Motor neuron (in vitro differentiated cells): ENCODE measurements at regions not wholly inside any gene's neighbourhood (a gene's known extent, or its start where the extent isn't known, plus 50 kb on each side); places are given as distances from the start of the nearest gene placed in this dataset.

Experiments used
- ATAC-seq, 8 experiments: fragments of 200-7000 bp; cut with Tn5 transposase; replicated peaks in 6 of 8; 2 replicates each; pipeline ENCODE4 v1.8.0; 2021; ENCODE audit warnings: mild to moderate bottlenecking in 8 of 8, moderate library complexity in 8 of 8
- H3K27ac ChIP-seq, 2 donors: fragments of 250-450 bp; sonication (Bioruptor Pico); 2 replicates each; pipeline ENCODE4 v1.9.0; 2021; ENCODE audit warnings: antibody characterized with exemption in 2 of 2, mild to moderate bottlenecking in 2 of 2, moderate library complexity in 1 of 2
- H3K4me1 ChIP-seq, 2 donors: fragments of 250-450 bp; sonication (Bioruptor Pico); replicated peaks in 1 of 2; 2 replicates each; pipeline ENCODE4 v1.6.1; 2021; ENCODE audit warnings: antibody characterized with exemption in 2 of 2, mild to moderate bottlenecking in 2 of 2, moderate library complexity in 1 of 2
- H3K4me3 ChIP-seq, 5 donors: fragments of 250-450 bp; sonication (Bioruptor Pico); 2 replicates each; pipeline ENCODE4 v1.9.0; 2021; ENCODE audit warnings: antibody characterized with exemption in 5 of 5, mild to moderate bottlenecking in 5 of 5, moderate library complexity in 4 of 5
- WGBS, 10 experiments: fragments of 450-650 bp; shearing (Covaris generic); methylation state at CpG; one replicate each; pipeline ENCODE4 v1.0.0; 2022; 5-methylcytosine and 5-hydroxymethylcytosine counted together
- in situ Hi-C, 9 experiments: fragments of 400-800 bp; cut with MboI; loops; one replicate each; pipeline ENCODE4 v1.15.0; 2021; ENCODE audit warnings: low sequenced_read_pairs in 9 of 9, low pct_unique_long_range_greater_than_20kb in 2 of 9; ENCODE audit not compliant: unreplicated experiment in 9 of 9

GRCh38 chr1:82718719-82719419 is 918.1 kb downstream of the ADGRL2 start:
- Histone ChIP-seq H3K4me1 (no peaks in the 10 kb centered on the region), H3K4me3 (no peak overlapping the region), H3K27ac (no peak overlapping the region)
- WGBS, 10 experiments = 0 to 100% (median 71%) methylated on average over 1 of the region's 1 CpG; no CpG with 5 or more reads in 1 of the 10 experiments
- in situ Hi-C loops = no loop called here
- no peak for ATAC-seq

- H3K4me3 ChIP-seq = no peak overlapping the region
- ATAC-seq = no peak
- H3K27ac ChIP-seq = no peak overlapping the region
- in situ Hi-C loops = no loop called here
- H3K4me1 ChIP-seq = no peaks in the 10 kb centered on the region
Measured at GRCh38 chr1:82710091-82710490, 909.4 kb downstream of the ADGRL2 start.

- H3K4me1 ChIP-seq = no peaks in the 10 kb centered on the region
- no peak for ATAC-seq
- in situ Hi-C loops = no loop called here
- H3K4me3 ChIP-seq = no peak overlapping the region
- 11 to 100% (median 71%) methylated on average over 1 of the region's 1 CpG; no CpG with 5 or more reads in 1 of the 10 experiments for WGBS, 10 experiments
- no peak overlapping the region for H3K27ac ChIP-seq
Measured at GRCh38 chr1:82707681-82708080, 906.9 kb downstream of the ADGRL2 start.

GRCh38 chr1:82706741-82707140 is 906.0 kb downstream of the ADGRL2 start:
- Histone ChIP-seq H3K27ac (no peak overlapping the region), H3K4me3 (no peak overlapping the region), H3K4me1 (no peaks in the 10 kb centered on the region)
- in situ Hi-C loops = no loop called here
- no peak for ATAC-seq
- 63 to 100% (median 94%) methylated on average over 1 to 2 of the region's 2 CpGs; no CpG with 5 or more reads in 1 of the 10 experiments for WGBS, 10 experiments

DNA sequence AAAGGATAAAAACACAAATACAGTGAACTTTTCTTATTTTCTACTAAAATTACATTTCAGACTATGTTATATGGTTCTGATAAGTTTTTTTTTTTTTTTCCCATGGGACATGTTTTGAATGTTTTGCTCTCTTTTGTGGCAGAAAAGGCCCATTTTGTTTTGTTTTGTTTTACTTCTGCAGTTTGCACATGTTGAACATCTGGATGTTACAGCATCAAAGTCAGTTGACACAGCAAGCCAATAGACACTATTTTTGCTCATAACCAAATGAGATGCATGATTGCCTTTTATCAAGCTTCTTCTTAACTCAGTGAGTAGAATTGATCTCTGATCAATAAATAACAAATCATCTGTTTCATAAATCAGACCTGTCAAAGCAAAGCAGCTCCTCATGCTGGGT is 904.2 kb downstream of the ADGRL2 start:
- Histone ChIP-seq H3K27ac (no peak overlapping the region), H3K4me3 (no peak overlapping the region), H3K4me1 (no peaks in the 10 kb centered on the region)
- no peak for ATAC-seq
- in situ Hi-C loops = no loop called here

GRCh38 chr1:82704393-82704792 is 903.7 kb downstream of the ADGRL2 start:
- no peak overlapping the region for H3K27ac ChIP-seq
- no peak for ATAC-seq
- H3K4me3 ChIP-seq = no peak overlapping the region
- in situ Hi-C loops = no loop called here
- H3K4me1 ChIP-seq = no peaks in the 10 kb centered on the region
- WGBS, 10 experiments = 38 to 93% (median 70%) methylated on average over 1 to 3 of the region's 3 CpGs

- no peak overlapping the region for H3K4me3 ChIP-seq
- H3K4me1 ChIP-seq = no peaks in the 10 kb centered on the region
- in situ Hi-C loops = no loop called here
- ATAC-seq = no peak
- no peak overlapping the region for H3K27ac ChIP-seq
Measured at GRCh38 chr1:82703951-82704350, 903.2 kb downstream of the ADGRL2 start.

- Histone ChIP-seq H3K27ac (no peak overlapping the region), H3K4me3 (no peak overlapping the region), H3K4me1 (no peaks in the 10 kb centered on the region)
- in situ Hi-C loops = no loop called here
- 46 to 100% (median 93%) methylated on average over 1 to 5 of the region's 5 CpGs; no CpG with 5 or more reads in 1 of the 10 experiments for WGBS, 10 experiments
- ATAC-seq = no peak
Measured at GRCh38 chr1:82700476-82700875, 899.7 kb downstream of the ADGRL2 start.

DNA sequence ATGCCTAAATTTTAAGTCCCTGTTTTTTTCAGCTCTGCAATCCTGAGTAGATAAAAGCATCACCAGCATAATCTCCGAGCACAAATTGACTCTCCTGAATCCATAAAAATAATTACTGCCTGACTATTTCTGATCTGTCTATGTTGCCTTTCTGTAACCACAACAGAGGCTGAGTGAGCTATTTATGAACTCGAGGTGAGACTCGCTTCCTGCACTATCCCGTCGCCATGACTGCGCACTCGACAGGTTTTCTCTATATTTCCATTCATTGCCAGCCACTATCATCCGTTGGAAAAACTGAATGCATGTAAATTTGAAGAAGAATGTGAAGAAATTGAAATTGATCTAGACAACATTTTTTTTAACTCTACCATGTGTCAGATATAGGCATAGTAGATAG is 897.2 kb downstream of the ADGRL2 start:
- no peak overlapping the region for H3K27ac ChIP-seq
- 43 to 99% (median 85%) methylated on average over 1 to 8 of the region's 8 CpGs; no CpG with 5 or more reads in 1 of the 10 experiments for WGBS, 10 experiments
- no peak for ATAC-seq

GRCh38 chr1:82695443-82695842 is 894.7 kb downstream of the ADGRL2 start:
- Histone ChIP-seq H3K4me1 (no peaks in the 10 kb centered on the region), H3K4me3 (no peak overlapping the region), H3K27ac (no peak overlapping the region)
- in situ Hi-C loops = no loop called here
- 0 to 95% (median 65%) methylated on average over 1 to 2 of the region's 2 CpGs for WGBS, 10 experiments
- ATAC-seq = no peak

More for the DNA sequence above, 897.2 kb downstream of the ADGRL2 start:
- Histone ChIP-seq H3K4me3 (no peak overlapping the region), H3K4me1 (no peaks in the 10 kb centered on the region)
- in situ Hi-C loops = no loop called here

GRCh38 chr1:82690411-82690810 is 889.7 kb downstream of the ADGRL2 start:
- Histone ChIP-seq H3K4me3 (no peak overlapping the region), H3K27ac (no peak overlapping the region), H3K4me1 (no peaks in the 10 kb centered on the region)
- in situ Hi-C loops = no loop called here
- 0 to 90% (median 42%) methylated on average over 1 of the region's 1 CpG; no CpG with 5 or more reads in 2 of the 10 experiments for WGBS, 10 experiments
- ATAC-seq = no peak

DNA sequence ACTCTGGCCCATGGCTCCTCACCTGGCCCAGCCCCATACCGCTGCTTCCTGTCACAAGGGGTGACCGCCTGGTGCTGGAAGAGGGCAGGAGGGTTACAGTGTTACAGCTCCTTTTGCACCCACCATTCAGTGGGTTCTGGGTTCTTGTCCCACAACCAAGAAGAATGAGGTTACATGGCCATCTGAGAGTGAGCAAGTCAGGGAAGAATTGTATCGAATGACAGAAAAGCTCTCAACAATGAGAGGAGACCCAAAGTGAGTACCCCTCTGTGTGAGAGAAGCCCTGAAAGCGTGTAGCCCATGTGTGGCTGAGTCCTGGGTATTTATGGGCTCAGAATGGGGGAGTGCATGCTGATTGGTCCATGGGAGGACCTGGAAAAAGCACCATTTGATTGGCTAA is 888.5 kb downstream of the ADGRL2 start:
- Histone ChIP-seq H3K27ac (no peak overlapping the region), H3K4me1 (no peaks in the 10 kb centered on the region), H3K4me3 (no peak overlapping the region)
- in situ Hi-C loops = no loop called here
- 13 to 93% (median 68%) methylated on average over 1 to 4 of the region's 4 CpGs; no CpG with 5 or more reads in 2 of the 10 experiments for WGBS, 10 experiments
- ATAC-seq = no peak

DNA sequence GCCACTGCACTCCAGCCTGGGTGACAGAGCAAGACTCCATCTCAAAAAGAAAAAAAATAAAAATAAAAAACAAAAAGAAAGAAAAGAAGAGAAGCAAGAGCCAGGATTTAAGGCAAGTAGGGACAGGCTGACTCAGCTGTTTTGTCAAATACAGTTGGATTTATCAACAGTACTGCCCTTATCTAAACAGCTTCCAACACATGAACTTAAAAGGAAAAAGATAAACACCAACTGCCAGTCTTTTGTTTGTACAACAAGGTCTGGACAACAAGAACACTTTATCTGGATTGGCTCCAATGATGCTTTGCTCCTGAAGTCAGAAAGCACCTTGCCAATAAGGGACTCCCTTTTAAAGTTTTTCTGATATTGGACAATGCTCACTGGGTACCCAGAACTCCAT is 886.0 kb downstream of the ADGRL2 start:
- ATAC-seq = no peak
- H3K4me3 ChIP-seq = no peak overlapping the region
- in situ Hi-C loops = no loop called here
- H3K4me1 ChIP-seq = no peaks in the 10 kb centered on the region
- H3K27ac ChIP-seq = no peak overlapping the region

DNA sequence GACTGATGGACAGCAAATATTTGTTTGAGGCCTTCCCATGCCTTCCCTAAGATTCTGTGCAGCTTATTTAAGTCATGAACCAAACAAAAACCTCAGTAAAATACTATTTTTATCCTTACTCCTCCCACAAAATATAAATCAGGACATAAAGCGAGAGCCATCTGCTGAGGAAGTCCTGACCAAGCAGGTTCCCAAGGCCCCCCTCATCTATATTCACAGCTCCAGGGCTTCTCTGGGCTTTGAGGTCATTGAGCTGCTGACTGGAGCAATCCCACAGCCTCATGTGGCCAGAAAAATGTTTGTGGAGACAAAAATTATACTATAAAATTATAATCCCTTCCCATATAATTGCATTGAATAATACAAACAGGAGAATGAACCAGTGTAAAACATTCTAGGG is 846.2 kb downstream of the ADGRL2 start:
- 0 to 100% (median 17%) methylated on average over 1 of the region's 1 CpG; no CpG with 5 or more reads in 3 of the 10 experiments for WGBS, 10 experiments
- Histone ChIP-seq H3K4me1 (peaks cover 0 to 8% of the 10 kb centered on the region in 2 donors), H3K4me3 (no peak overlapping the region), H3K27ac (no peak overlapping the region)
- ATAC-seq = peak in 4 of 8 experiments; percentile 41 to 58 (median 52)
- in situ Hi-C loops = no loop called here
